SU-DHL-6 (cell line): ENCODE measurements at regions not wholly inside any gene's neighbourhood (a gene's known extent, or its start where the extent isn't known, plus 50 kb on each side); places are given as distances from the start of the nearest gene placed in this dataset.

ENCODE experiments used
- EZH2phosphoT487 ChIP-seq: fragments of 200-600 bp; sonication (generic), shearing (Covaris generic); conservative IDR thresholded peaks from 2 replicates; pipeline ENCODE4 v1.6.1; 2018; ENCODE audit warnings: mild to moderate bottlenecking, antibody characterized with exemption, low read length, moderate library complexity, mixed read lengths
- TF ChIP-seq, protein P1 (sequence below): fragments of 200-600 bp; sonication (generic); IDR thresholded peaks from one replicate; pipeline ENCODE4 v1.5.1; 2017; ENCODE audit warnings: antibody characterized with exemption, mild to moderate bottlenecking, low read length, moderate library complexity; ENCODE audit not compliant: insufficient read depth, poor library complexity, severe bottlenecking

GRCh38 chr5:40033009-40033408, 608.2 kb upstream of the DAB2 start:
- TF ChIP-seq, protein P1, sequence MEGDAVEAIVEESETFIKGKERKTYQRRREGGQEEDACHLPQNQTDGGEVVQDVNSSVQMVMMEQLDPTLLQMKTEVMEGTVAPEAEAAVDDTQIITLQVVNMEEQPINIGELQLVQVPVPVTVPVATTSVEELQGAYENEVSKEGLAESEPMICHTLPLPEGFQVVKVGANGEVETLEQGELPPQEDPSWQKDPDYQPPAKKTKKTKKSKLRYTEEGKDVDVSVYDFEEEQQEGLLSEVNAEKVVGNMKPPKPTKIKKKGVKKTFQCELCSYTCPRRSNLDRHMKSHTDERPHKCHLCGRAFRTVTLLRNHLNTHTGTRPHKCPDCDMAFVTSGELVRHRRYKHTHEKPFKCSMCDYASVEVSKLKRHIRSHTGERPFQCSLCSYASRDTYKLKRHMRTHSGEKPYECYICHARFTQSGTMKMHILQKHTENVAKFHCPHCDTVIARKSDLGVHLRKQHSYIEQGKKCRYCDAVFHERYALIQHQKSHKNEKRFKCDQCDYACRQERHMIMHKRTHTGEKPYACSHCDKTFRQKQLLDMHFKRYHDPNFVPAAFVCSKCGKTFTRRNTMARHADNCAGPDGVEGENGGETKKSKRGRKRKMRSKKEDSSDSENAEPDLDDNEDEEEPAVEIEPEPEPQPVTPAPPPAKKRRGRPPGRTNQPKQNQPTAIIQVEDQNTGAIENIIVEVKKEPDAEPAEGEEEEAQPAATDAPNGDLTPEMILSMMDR, result no peak
- TF ChIP-seq EZH2phosphoT487, result no peak
